ENCODE measurements at regions not wholly inside any gene's neighbourhood (a gene's known extent, or its start where the extent isn't known, plus 50 kb on each side); places are given as distances from the start of the nearest gene placed in this dataset.

- TF ChIP-seq, protein P1, sequence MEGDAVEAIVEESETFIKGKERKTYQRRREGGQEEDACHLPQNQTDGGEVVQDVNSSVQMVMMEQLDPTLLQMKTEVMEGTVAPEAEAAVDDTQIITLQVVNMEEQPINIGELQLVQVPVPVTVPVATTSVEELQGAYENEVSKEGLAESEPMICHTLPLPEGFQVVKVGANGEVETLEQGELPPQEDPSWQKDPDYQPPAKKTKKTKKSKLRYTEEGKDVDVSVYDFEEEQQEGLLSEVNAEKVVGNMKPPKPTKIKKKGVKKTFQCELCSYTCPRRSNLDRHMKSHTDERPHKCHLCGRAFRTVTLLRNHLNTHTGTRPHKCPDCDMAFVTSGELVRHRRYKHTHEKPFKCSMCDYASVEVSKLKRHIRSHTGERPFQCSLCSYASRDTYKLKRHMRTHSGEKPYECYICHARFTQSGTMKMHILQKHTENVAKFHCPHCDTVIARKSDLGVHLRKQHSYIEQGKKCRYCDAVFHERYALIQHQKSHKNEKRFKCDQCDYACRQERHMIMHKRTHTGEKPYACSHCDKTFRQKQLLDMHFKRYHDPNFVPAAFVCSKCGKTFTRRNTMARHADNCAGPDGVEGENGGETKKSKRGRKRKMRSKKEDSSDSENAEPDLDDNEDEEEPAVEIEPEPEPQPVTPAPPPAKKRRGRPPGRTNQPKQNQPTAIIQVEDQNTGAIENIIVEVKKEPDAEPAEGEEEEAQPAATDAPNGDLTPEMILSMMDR (IDR thresholded peaks at IDR 0.05) = no peak
- TF ChIP-seq POLR2A (IDR thresholded peaks at IDR 0.05) (no peak), POLR2AphosphoS5 (IDR thresholded peaks at IDR 0.05) (no peak), EP300 (IDR thresholded peaks at IDR 0.05) (no peak)
Measured at GRCh38 chr7:52980129-52980528, 55.3 kb upstream of the POM121L12 start.
